ENCODE measurements at regions not wholly inside any gene's neighbourhood (a gene's known extent, or its start where the extent isn't known, plus 50 kb on each side); places are given as distances from the start of the nearest gene placed in this dataset.
A peak's percentile ranks its signal among the peaks of the same experiment; 100 is the strongest.

GRCh38 chr4:147014946-147015345, 69.3 kb upstream of the TTC29 start:
- H2AFZ ChIP-seq: peak overlapping the region; percentile 35
- H3K4me3 ChIP-seq: no peak overlapping the region
- H3K4me1 ChIP-seq (ENCODE audit: insufficient read depth): no peaks in the 10 kb centered on the region
- H3K9me2 ChIP-seq (replicated peaks; ENCODE audit: insufficient read depth): no peaks in the 10 kb centered on the region
- H3K79me2 ChIP-seq: no peaks in the 10 kb centered on the region
- H3K4me2 ChIP-seq: peak overlapping the region; percentile 39
- H3K9me3 ChIP-seq (ENCODE audit: low read depth): no peaks in the 10 kb centered on the region
- TF ChIP-seq, protein P1, sequence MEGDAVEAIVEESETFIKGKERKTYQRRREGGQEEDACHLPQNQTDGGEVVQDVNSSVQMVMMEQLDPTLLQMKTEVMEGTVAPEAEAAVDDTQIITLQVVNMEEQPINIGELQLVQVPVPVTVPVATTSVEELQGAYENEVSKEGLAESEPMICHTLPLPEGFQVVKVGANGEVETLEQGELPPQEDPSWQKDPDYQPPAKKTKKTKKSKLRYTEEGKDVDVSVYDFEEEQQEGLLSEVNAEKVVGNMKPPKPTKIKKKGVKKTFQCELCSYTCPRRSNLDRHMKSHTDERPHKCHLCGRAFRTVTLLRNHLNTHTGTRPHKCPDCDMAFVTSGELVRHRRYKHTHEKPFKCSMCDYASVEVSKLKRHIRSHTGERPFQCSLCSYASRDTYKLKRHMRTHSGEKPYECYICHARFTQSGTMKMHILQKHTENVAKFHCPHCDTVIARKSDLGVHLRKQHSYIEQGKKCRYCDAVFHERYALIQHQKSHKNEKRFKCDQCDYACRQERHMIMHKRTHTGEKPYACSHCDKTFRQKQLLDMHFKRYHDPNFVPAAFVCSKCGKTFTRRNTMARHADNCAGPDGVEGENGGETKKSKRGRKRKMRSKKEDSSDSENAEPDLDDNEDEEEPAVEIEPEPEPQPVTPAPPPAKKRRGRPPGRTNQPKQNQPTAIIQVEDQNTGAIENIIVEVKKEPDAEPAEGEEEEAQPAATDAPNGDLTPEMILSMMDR (IDR thresholded peaks at IDR 0.05; ENCODE audit: poor library complexity): no peak
- TF ChIP-seq EZH2phosphoT487 (IDR thresholded peaks at IDR 0.05; ENCODE audit: low read depth, severe bottlenecking, unreplicated experiment): no peak
- no peak for TF ChIP-seq EZH2 (IDR thresholded peaks at IDR 0.05; ENCODE audit: borderline replicate concordance)
- H4K20me1 ChIP-seq (ENCODE audit: insufficient read depth, poor library complexity, severe bottlenecking): no peaks in the 10 kb centered on the region
- DNase-seq (ENCODE audit: low spot score): no peak
- H3K27me3 ChIP-seq: no peaks in the 10 kb centered on the region
- H3K36me3 ChIP-seq (replicated peaks; ENCODE audit: insufficient read depth, low read depth): no peaks in the 10 kb centered on the region
- peak overlapping the region; percentile 33 for H3K27ac ChIP-seq
- 45% methylated on average over 1 of the region's 1 CpG for WGBS (ENCODE audit: low lambda C conversion rate, missing lambda C conversion rate)

- TF ChIP-seq EZH2phosphoT487 (IDR thresholded peaks at IDR 0.05; ENCODE audit: low read depth, severe bottlenecking, unreplicated experiment) (no peak), EZH2 (IDR thresholded peaks at IDR 0.05; ENCODE audit: borderline replicate concordance) (no peak)
- TF ChIP-seq, protein P1 (IDR thresholded peaks at IDR 0.05; ENCODE audit: poor library complexity): no peak
- no peak overlapping the region for H3K4me3 ChIP-seq
- H3K27ac ChIP-seq: peak overlapping the region; percentile 33
- H3K9me3 ChIP-seq (ENCODE audit: low read depth): no peaks in the 10 kb centered on the region
- H3K27me3 ChIP-seq: no peaks in the 10 kb centered on the region
- H3K9me2 ChIP-seq (replicated peaks; ENCODE audit: insufficient read depth): no peaks in the 10 kb centered on the region
- no peaks in the 10 kb centered on the region for H3K79me2 ChIP-seq
- WGBS (ENCODE audit: low lambda C conversion rate, missing lambda C conversion rate): 21% methylated on average over 4 of the region's 4 CpGs
- H3K4me1 ChIP-seq (ENCODE audit: insufficient read depth): no peaks in the 10 kb centered on the region
- H4K20me1 ChIP-seq (ENCODE audit: insufficient read depth, poor library complexity, severe bottlenecking): no peaks in the 10 kb centered on the region
- H3K36me3 ChIP-seq (replicated peaks; ENCODE audit: insufficient read depth, low read depth): no peaks in the 10 kb centered on the region
- peak overlapping the region; percentile 35 for H2AFZ ChIP-seq
- peak overlapping the region; percentile 39 for H3K4me2 ChIP-seq
- peak; percentile 8 for DNase-seq (ENCODE audit: low spot score)
Measured at GRCh38 chr4:147015491-147015890, 69.8 kb upstream of the TTC29 start.

- Histone ChIP-seq H2AFZ (no peak overlapping the region), H3K9me3 (ENCODE audit: low read depth) (no peaks in the 10 kb centered on the region), H3K4me3 (no peak overlapping the region), H4K20me1 (ENCODE audit: insufficient read depth, poor library complexity, severe bottlenecking) (no peaks in the 10 kb centered on the region), H3K4me1 (ENCODE audit: insufficient read depth) (no peaks in the 10 kb centered on the region), H3K27ac (no peak overlapping the region), H3K27me3 (no peaks in the 10 kb centered on the region), H3K9me2 (replicated peaks; ENCODE audit: insufficient read depth) (no peaks in the 10 kb centered on the region), H3K36me3 (replicated peaks; ENCODE audit: insufficient read depth, low read depth) (no peaks in the 10 kb centered on the region), H3K79me2 (no peaks in the 10 kb centered on the region), H3K4me2 (no peak overlapping the region)
- 82% methylated on average over 5 of the region's 5 CpGs for WGBS (ENCODE audit: low lambda C conversion rate, missing lambda C conversion rate)
- TF ChIP-seq EZH2phosphoT487 (IDR thresholded peaks at IDR 0.05; ENCODE audit: low read depth, severe bottlenecking, unreplicated experiment): no peak
- TF ChIP-seq EZH2 (IDR thresholded peaks at IDR 0.05; ENCODE audit: borderline replicate concordance): no peak
- TF ChIP-seq, protein P1 (IDR thresholded peaks at IDR 0.05; ENCODE audit: poor library complexity): no peak
- DNase-seq (ENCODE audit: low spot score): no peak
Measured at GRCh38 chr4:147017081-147017480, 71.4 kb upstream of the TTC29 start.

DNA sequence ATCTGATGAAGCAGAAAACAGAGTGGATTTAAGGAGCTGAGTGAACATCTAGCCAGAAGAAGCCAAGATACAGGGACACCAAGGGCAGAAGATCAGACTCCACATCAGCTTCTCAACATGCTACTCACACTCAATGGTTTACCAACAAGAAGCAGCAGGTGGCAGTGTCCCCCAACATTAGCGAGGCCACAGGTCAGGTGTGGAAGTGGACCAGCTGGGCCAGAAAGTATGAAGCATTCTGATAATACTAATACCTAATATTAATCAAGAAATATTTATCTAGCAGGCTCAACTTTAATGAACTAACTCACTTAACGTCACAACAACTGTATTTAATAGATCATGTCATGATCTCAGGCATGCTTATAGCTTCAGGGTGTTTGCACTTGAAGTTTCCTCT, 73.4 kb upstream of the TTC29 start:
- 57% methylated on average over 2 of the region's 2 CpGs for WGBS (ENCODE audit: low lambda C conversion rate, missing lambda C conversion rate)
- H3K27ac ChIP-seq: no peak overlapping the region
- H3K79me2 ChIP-seq: no peaks in the 10 kb centered on the region
- no peaks in the 10 kb centered on the region for H4K20me1 ChIP-seq (ENCODE audit: insufficient read depth, poor library complexity, severe bottlenecking)
- H3K4me1 ChIP-seq (ENCODE audit: insufficient read depth): no peaks in the 10 kb centered on the region
- no peak overlapping the region for H3K4me3 ChIP-seq
- DNase-seq (ENCODE audit: low spot score): peak; percentile 65
- no peak overlapping the region for H2AFZ ChIP-seq
- no peak for TF ChIP-seq EZH2phosphoT487 (IDR thresholded peaks at IDR 0.05; ENCODE audit: low read depth, severe bottlenecking, unreplicated experiment)
- TF ChIP-seq EZH2 (IDR thresholded peaks at IDR 0.05; ENCODE audit: borderline replicate concordance): no peak
- TF ChIP-seq, protein P1 (IDR thresholded peaks at IDR 0.05; ENCODE audit: poor library complexity): peak; percentile 63
- no peaks in the 10 kb centered on the region for H3K27me3 ChIP-seq
- H3K9me3 ChIP-seq (ENCODE audit: low read depth): no peaks in the 10 kb centered on the region
- no peaks in the 10 kb centered on the region for H3K36me3 ChIP-seq (replicated peaks; ENCODE audit: insufficient read depth, low read depth)
- no peaks in the 10 kb centered on the region for H3K9me2 ChIP-seq (replicated peaks; ENCODE audit: insufficient read depth)
- H3K4me2 ChIP-seq: no peak overlapping the region
